ELF-1 (cell line): ENCODE measurements at regions not wholly inside any gene's neighbourhood (a gene's known extent, or its start where the extent isn't known, plus 50 kb on each side); places are given as distances from the start of the nearest gene placed in this dataset.

ENCODE experiments used
- DNase-seq: peaks from one replicate; pipeline ENCODE4 v3.0.0-alpha.2; 2016; ENCODE audit warnings: low read depth, low spot score

DNA sequence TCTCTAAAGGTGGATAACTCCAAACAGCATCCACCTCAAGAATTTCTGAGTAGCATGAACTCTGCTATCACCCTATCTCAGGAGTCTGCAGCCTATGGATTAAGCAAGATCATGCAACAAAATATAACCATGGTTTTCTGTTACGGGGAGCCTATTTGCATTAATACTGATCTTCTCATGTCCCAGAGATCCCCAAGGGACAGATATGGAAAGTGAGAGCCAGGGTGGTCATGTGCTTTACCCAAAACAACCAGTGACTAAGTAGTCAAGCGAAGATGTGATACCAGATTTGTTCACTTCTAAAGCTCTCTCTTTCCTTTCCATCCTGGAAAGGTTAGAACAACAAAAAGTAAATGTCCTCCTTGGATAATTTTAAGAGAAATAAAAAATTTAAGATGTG lies 125.1 kb downstream of the PRRX1 start:
- no peak for DNase-seq

- DNase-seq = no peak
These were observed 126.2 kb downstream of the PRRX1 start for GRCh38 chr1:170790175-170790574.

- no peak for DNase-seq
These were observed 126.7 kb downstream of the PRRX1 start for GRCh38 chr1:170790651-170791071.

DNA sequence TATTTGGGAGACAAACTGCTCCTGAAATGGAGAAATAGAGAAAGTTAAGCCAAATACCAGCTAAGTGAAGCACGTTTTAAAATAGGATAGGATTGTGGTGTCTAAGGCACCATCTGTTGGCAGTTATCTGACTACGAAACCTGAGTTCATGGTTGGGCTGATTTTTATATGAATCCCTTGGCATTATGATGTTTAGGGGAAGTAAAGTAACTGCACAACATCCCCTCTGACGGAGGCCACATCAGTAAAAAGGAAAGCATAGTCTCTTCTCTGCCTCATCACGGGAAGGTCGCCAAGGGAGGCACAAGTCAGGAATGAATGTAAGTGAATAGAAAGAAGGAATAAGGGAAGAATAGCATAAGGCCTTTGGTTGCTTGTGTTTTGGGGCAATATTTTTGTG lies 128.0 kb downstream of the PRRX1 start:
- no peak for DNase-seq

GRCh38 chr1:170800265-170800664 lies 135.1 kb upstream of the MROH9 start:
- no peak for DNase-seq

GRCh38 chr1:170800812-170801211 lies 134.5 kb upstream of the MROH9 start:
- no peak for DNase-seq

GRCh38 chr1:170803711-170804110 lies 131.6 kb upstream of the MROH9 start:
- DNase-seq = no peak

GRCh38 chr1:170804419-170804818 lies 130.9 kb upstream of the MROH9 start:
- no peak for DNase-seq

GRCh38 chr1:170804879-170805278 lies 130.5 kb upstream of the MROH9 start:
- DNase-seq = no peak

- no peak for DNase-seq
These were observed 128.4 kb upstream of the MROH9 start for GRCh38 chr1:170806961-170807360.

- DNase-seq = no peak
These were observed 127.9 kb upstream of the MROH9 start for GRCh38 chr1:170807432-170807831.

DNA sequence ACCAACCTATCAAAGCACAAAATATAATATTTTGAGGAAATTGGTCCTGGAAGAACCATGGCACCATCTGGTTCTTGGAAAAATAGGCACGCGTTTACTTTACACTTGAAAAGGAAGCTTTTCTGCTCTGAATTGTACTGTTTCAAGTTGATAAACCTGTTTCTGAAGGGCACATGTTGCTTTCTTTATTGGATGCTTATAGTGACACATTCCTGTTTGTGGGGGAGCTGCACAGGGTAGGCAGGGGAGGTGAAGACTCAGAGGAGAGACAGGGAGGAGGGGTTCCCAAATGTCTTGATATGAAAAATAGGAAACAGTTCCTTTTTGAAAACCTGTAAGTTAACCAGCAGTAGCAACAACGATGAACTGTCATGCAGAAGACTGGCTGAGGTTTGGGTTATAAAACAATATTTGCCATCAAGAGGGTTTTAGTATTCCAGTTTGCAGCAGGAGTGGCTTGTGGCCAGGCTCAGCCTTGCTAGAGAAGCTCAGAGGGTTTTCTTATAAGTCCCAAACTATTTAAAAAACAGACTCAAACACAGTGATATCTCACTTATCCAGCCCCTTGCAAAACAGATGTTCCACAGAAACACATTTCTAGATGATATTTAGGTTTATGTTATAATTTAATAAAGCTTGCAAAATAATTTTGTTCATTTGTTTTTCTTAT lies 127.0 kb upstream of the MROH9 start:
- DNase-seq = no peak

- DNase-seq = peak; percentile 12
These were observed 124.3 kb upstream of the MROH9 start for GRCh38 chr1:170811013-170811412.

GRCh38 chr1:170819781-170820180 lies 115.6 kb upstream of the MROH9 start:
- no peak for DNase-seq

GRCh38 chr1:170823120-170823519 lies 112.2 kb upstream of the MROH9 start:
- no peak for DNase-seq

DNA sequence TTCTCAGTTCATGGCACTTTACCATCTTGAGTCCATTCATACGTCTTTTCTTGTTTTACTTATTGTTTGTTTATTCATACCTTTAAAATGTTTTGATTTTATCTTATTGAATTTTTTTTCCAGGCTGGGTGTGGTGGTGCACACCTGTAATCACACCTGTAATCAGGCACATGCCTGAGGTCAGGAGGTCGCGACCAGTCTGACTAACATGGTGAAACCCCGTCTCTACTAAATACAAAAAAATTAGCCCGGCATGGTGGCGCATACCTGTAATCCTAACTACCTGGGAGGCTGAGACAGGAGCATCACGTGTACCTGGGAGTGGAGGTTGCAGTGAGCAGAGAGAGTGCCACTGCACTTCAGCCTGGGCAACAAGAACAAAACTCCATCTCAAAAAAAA lies 104.1 kb upstream of the MROH9 start:
- no peak for DNase-seq

DNA sequence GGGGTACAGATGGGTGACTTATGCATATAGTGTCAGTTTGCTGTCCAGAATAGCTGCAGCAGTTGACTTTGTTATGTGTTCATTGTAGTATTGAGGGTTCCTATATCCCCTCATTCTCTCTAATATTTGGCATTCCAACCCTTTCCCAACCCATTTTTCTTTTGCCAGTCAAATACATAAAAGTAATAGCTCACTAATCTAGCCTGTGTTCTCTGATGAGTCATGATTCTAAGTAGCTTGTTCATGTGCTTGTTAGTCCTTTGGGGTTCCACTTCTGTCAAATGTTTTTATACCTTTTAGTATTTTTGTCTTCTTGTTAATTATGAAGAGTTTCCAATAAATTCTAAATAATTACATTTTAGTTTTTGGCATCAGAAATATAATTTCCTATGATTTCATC lies 99.2 kb upstream of the MROH9 start:
- no peak for DNase-seq

DNA sequence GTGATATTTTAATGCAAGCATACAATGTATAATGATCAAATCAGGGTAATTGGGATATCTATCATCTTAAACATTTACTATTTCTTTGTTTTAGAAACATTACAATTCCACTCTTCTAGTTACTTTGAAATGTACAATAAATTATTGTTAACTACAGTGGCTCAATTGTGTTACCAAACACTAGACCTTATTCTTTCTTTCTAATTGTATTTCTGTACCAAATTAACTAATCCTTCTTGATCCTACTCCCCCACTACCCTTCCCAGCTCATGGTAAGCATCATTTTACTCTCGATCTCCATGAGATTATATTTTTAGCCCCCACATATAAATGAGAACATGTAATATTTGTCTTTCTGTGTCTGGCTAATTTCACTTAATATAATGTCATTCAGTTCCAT lies 95.0 kb upstream of the MROH9 start:
- no peak for DNase-seq

GRCh38 chr1:170853302-170853701 lies 82.0 kb upstream of the MROH9 start:
- DNase-seq = no peak

DNA sequence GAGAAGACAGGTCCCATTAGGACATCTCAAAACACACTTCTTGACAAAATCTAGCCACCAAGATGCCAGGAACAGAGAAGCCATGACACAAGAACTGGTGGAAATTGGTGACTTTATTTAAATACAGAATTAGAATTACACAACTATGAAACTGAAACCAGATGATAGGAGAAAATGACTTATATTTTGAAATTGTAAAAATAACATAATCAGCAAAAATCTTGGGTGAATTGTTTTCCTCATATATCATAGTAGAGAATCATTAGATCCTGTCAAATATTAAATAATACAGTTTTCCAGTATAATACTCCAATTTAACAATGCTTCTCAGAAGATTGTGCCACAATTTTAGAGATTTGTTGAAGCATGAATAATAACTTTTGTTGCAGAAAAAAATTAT lies 81.5 kb upstream of the MROH9 start:
- no peak for DNase-seq

- DNase-seq = no peak
These were observed 80.7 kb upstream of the MROH9 start for GRCh38 chr1:170854677-170855076.

- DNase-seq = no peak
These were observed 78.9 kb upstream of the MROH9 start for GRCh38 chr1:170856455-170856854.

DNA sequence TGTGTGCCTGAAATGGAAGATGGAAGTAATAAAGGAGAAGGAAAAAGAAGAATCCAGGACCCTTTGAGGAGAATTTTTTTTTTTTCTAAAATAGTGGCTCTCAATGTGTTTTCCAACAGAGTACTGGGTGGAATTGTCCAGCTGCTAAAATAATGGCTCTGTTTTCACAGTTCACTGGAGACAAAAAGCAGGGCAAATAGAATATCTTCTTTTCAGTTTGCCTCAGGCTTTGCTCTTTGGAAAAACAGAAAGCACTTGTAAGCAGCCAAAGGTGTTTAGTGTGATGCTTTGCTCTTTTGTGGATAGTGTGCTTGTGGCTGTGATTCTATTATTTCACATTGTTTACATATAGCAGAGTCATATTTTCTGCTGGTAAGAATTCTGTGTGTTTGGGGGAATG lies 77.4 kb upstream of the MROH9 start:
- DNase-seq = no peak

- DNase-seq = no peak
These were observed 71.7 kb upstream of the MROH9 start for GRCh38 chr1:170863621-170864020.
